Mononuclear cell (primary cell): ENCODE measurements at regions not wholly inside any gene's neighbourhood (a gene's known extent, or its start where the extent isn't known, plus 50 kb on each side); places are given as distances from the start of the nearest gene placed in this dataset.

Experiments
- H3K27me3 ChIP-seq: 2 replicates; pipeline ENCODE4 v1.6.0; 2011; ENCODE audit warnings: low read length, control low read depth; ENCODE audit not compliant: insufficient read depth
- H3K4me1 ChIP-seq: 2 replicates; pipeline ENCODE4 v1.5.1; 2011; ENCODE audit warnings: mild to moderate bottlenecking, low read length, control low read depth; ENCODE audit not compliant: insufficient read depth
- H3K4me3 ChIP-seq: 2 replicates; pipeline ENCODE4 v1.5.1; 2011; ENCODE audit warnings: mild to moderate bottlenecking, low read length, moderate library complexity
- H3K9me3 ChIP-seq: 2 replicates; pipeline ENCODE4 v1.5.1; 2011; ENCODE audit warnings: low read depth, mild to moderate bottlenecking, control low read depth, low read length

DNA sequence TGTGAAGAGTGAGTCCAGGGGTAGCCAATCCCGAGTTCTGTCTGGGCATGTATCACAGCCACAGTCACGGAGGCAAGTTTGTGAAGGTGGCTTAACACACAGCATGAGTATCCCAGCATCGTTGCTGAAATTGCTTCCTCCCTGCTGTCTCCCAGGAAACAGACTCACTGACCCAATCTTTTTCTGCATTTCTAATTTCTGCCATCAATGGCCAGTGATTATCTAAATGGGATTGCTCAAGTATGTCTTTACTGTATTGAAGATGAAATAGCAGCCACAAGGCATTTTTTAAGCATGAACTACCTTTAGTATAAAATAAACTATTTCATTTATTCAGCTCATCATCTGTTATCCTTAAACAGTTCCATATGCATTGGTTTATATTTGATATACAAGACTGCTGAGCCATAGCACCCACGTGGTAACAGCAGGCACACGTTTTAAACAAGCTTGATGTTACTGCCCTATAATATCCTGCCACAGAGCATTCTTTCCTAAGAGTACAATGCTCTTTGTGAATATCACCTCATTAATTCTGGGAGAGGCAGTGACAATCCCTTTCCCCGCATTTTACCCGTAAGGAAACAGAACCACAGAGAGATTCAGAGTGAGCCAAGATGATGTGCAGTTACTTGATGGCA, 276.6 kb upstream of the THBS1 start:
- Histone ChIP-seq H3K27me3 (peaks cover 16% of the 10 kb centered on the region), H3K4me1 (no peaks in the 10 kb centered on the region), H3K4me3 (no peak overlapping the region), H3K9me3 (no peaks in the 10 kb centered on the region)

DNA sequence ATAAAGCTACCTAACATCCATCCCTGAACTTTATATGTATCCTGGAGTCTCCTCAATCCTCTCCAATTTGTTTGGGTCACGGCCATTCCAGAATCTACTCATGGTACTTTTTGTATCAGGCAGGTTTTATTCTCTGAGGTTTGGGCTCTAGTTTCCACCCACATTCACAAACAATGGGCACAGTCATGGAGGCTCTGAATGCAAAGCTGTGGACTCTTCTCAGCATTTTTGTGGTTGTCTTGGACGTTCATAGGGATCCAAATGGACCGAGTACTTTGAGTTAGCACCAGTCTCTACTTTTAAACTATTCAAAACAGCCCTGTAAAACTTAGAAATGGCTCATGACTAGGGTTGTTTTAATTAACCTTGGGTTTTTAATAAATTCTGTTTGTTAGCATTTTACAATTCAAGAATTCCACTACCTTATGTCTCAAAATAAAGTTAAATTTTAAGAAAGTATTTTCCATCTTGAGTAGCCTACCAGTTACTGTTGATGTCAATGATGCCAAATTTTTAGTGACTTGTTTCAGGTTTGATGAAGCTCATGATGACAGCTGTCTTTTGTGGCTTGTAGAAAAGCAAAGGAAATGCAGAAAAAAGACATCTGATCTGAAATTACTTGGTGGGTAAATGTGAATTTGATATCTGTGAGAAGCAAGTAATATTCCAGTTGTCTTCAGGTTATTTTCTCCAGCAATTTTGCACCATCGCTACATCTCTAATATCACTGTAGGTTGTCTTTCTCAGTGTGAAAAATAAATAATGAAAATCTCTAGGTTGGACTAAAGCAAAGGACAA, 275.7 kb upstream of the THBS1 start:
- H3K27me3 ChIP-seq = peaks cover 16% of the 10 kb centered on the region
- H3K4me3 ChIP-seq = no peak overlapping the region
- no peaks in the 10 kb centered on the region for H3K4me1 ChIP-seq
- no peaks in the 10 kb centered on the region for H3K9me3 ChIP-seq

- Histone ChIP-seq H3K27me3 (peaks cover 5% of the 10 kb centered on the region), H3K4me1 (peaks cover 3% of the 10 kb centered on the region), H3K9me3 (no peaks in the 10 kb centered on the region), H3K4me3 (no peak overlapping the region)
Measured at GRCh38 chr15:39310633-39311032, 270.2 kb upstream of the THBS1 start.

DNA sequence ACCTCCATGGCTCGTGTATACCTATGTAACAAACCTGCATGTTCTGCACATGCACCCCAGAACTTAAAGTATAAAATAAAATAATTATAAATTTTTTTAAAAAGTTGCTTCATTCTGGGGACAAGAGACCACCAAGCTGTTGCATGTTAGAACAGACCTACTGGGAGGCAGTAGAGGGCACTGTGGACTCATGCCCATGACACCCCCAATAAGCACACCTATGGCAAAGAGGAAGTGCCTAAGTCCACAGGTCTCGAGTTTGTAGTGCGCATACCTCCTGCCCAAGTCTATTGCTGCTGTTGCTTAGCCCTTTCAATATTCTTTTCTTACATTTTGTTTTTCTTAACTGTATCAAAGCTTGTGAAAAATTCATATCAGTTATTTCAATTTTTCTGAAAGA, 267.9 kb upstream of the THBS1 start:
- Histone ChIP-seq H3K27me3 (peaks cover 2% of the 10 kb centered on the region), H3K9me3 (no peaks in the 10 kb centered on the region), H3K4me3 (no peak overlapping the region)

DNA sequence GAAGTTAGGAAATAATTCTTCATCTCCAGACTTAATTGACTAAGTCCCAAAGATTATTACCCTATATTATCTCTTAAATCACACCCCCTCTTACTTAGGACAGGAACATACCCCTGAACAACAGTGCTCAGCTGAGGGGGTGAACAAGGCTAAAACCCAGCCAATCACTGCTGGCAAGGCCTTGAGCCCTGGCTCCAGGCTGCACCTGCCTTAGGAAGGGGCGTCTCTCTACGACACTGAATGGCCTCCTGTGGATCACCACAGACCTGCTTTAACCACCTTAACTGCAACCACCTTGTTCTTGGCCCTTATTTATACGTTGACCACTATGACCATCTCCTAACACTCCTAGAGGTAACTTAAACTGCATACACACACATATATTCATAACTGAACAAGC, 267.4 kb upstream of the THBS1 start:
- peaks cover 3% of the 10 kb centered on the region for H3K4me1 ChIP-seq
- H3K4me3 ChIP-seq = no peak overlapping the region
- H3K27me3 ChIP-seq = peaks cover 2% of the 10 kb centered on the region
- H3K9me3 ChIP-seq = no peaks in the 10 kb centered on the region

More for the DNA sequence above, 267.9 kb upstream of the THBS1 start:
- peaks cover 3% of the 10 kb centered on the region for H3K4me1 ChIP-seq

GRCh38 chr15:39313881-39314280, 267.0 kb upstream of the THBS1 start:
- no peak overlapping the region for H3K4me3 ChIP-seq
- H3K27me3 ChIP-seq = peaks cover 2% of the 10 kb centered on the region
- no peaks in the 10 kb centered on the region for H3K9me3 ChIP-seq
- H3K4me1 ChIP-seq = peaks cover 3% of the 10 kb centered on the region

GRCh38 chr15:39315206-39315850, 265.6 kb upstream of the THBS1 start:
- Histone ChIP-seq H3K4me1 (peaks cover 3% of the 10 kb centered on the region), H3K9me3 (no peaks in the 10 kb centered on the region), H3K4me3 (no peak overlapping the region), H3K27me3 (peaks cover 2% of the 10 kb centered on the region)

GRCh38 chr15:39317225-39317624, 263.7 kb upstream of the THBS1 start:
- Histone ChIP-seq H3K27me3 (peaks cover 2% of the 10 kb centered on the region), H3K4me1 (peaks cover 3% of the 10 kb centered on the region), H3K4me3 (no peak overlapping the region), H3K9me3 (no peaks in the 10 kb centered on the region)

DNA sequence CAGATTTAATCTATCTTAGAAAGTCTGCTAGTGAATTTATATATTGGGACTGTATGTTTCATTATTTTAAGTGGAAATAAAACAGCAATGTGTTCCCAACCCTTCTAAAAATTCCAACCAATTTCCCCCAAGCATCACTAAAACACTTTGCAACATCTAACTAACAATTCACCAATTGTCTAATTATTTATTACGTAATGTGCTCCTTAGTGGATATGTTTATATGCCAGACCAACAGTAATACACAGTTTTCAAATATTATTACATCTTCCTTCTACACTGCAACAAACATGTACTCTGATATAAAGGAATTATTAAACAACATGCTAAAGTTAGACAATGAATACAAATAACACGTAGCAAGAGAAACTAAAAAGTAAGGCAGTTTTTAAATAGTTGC, 262.6 kb upstream of the THBS1 start:
- Histone ChIP-seq H3K4me3 (no peak overlapping the region), H3K4me1 (peaks cover 3% of the 10 kb centered on the region), H3K27me3 (peaks cover 2% of the 10 kb centered on the region), H3K9me3 (no peaks in the 10 kb centered on the region)

- Histone ChIP-seq H3K4me3 (no peak overlapping the region), H3K9me3 (no peaks in the 10 kb centered on the region), H3K27me3 (no peaks in the 10 kb centered on the region), H3K4me1 (peaks cover under 1% of the 10 kb centered on the region)
Measured at GRCh38 chr15:39320355-39320754, 260.5 kb upstream of the THBS1 start.

- Histone ChIP-seq H3K9me3 (no peaks in the 10 kb centered on the region), H3K27me3 (no peaks in the 10 kb centered on the region), H3K4me1 (peaks cover 6% of the 10 kb centered on the region), H3K4me3 (no peak overlapping the region)
Measured at GRCh38 chr15:39320886-39321285, 260.0 kb upstream of the THBS1 start.

- no peaks in the 10 kb centered on the region for H3K9me3 ChIP-seq
- H3K4me3 ChIP-seq = no peak overlapping the region
- H3K27me3 ChIP-seq = no peaks in the 10 kb centered on the region
Measured at GRCh38 chr15:39321977-39322376, 258.9 kb upstream of the THBS1 start.

DNA sequence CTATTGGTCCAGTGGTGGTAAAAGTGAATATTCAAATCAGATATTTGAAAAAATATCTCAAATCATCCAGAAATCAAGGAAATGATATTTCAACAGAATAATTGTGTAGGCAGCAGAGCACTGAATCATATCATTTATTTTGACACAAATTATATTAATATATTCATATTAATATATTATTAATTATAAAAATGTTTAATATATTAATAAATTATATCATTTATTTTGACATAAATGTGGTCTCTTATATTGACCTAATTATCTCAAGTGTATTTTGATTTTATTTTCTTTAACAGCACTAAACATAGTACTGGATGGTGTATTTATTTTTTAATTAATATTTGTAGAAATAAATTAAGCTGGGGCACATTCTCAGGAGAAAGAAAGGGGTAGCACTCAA, 257.7 kb upstream of the THBS1 start:
- H3K27me3 ChIP-seq = no peaks in the 10 kb centered on the region
- peaks cover 24% of the 10 kb centered on the region for H3K4me1 ChIP-seq
- H3K4me3 ChIP-seq = no peak overlapping the region
- no peaks in the 10 kb centered on the region for H3K9me3 ChIP-seq

More at GRCh38 chr15:39321977-39322376, 258.9 kb upstream of the THBS1 start:
- H3K4me1 ChIP-seq = peaks cover 15% of the 10 kb centered on the region

GRCh38 chr15:39323706-39324105, 257.2 kb upstream of the THBS1 start:
- H3K27me3 ChIP-seq = no peaks in the 10 kb centered on the region
- H3K4me1 ChIP-seq = peaks cover 30% of the 10 kb centered on the region
- H3K9me3 ChIP-seq = no peaks in the 10 kb centered on the region
- no peak overlapping the region for H3K4me3 ChIP-seq

DNA sequence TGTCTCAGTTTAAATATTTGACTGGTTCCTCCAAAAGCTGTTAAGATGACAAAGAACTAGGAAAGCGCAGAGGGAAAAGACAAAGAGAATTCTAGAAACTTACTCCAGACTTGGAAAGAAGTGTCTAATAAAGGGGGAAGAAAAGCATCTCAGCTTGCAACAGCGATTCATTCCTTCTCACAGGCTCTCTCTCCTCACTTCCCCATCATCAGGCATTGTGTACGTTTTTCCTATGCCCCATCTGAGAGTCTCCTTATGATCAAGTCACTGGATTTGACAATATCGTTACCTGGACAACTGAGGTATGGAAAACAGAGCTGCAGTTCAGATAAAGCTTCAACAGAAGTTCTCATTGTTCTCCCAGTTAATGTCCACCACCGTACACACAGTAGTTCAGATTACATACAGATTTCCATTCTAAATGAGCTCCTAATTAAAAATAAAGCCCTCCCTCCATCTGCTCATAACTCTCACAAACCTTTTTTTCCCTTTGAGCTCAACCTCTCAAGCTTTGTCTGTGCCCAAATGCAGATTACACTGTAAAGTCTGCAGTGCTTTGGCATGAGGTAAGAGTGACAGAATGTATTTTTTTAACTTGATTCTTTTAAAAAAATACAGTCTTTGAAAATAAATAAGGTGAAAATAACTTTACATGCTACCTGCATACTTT, 254.4 kb upstream of the THBS1 start:
- no peaks in the 10 kb centered on the region for H3K9me3 ChIP-seq
- H3K4me1 ChIP-seq = peaks cover 53% of the 10 kb centered on the region
- no peaks in the 10 kb centered on the region for H3K27me3 ChIP-seq
- H3K4me3 ChIP-seq = no peak overlapping the region
